ENCODE measurements at regions not wholly inside any gene's neighbourhood (a gene's known extent, or its start where the extent isn't known, plus 50 kb on each side); places are given as distances from the start of the nearest gene placed in this dataset.

GRCh38 chr6:77074037-77074713 is 389.1 kb downstream of the HTR1B start:
- no peak for TF ChIP-seq CTCF (IDR thresholded peaks at IDR 0.05; ENCODE audit: low read length, missing control alignments)
- no peak for DNase-seq (ENCODE audit: low read depth)
- no peak overlapping the region for H3K4me3 ChIP-seq (replicated peaks; ENCODE audit: low read depth, low read length)

GRCh38 chr6:77073410-77073760 is 389.9 kb downstream of the HTR1B start:
- DNase-seq (ENCODE audit: low read depth) = no peak
- no peak for TF ChIP-seq CTCF (IDR thresholded peaks at IDR 0.05; ENCODE audit: low read length, missing control alignments)
- no peak overlapping the region for H3K4me3 ChIP-seq (replicated peaks; ENCODE audit: low read depth, low read length)

- TF ChIP-seq CTCF (IDR thresholded peaks at IDR 0.05; ENCODE audit: low read length, missing control alignments) = no peak
- no peak for DNase-seq (ENCODE audit: low read depth)
- no peak overlapping the region for H3K4me3 ChIP-seq (replicated peaks; ENCODE audit: low read depth, low read length)
Measured at GRCh38 chr6:77072694-77073409, 390.4 kb downstream of the HTR1B start.

- no peak for TF ChIP-seq CTCF (IDR thresholded peaks at IDR 0.05; ENCODE audit: low read length, missing control alignments)
- no peak for DNase-seq (ENCODE audit: low read depth)
- no peak overlapping the region for H3K4me3 ChIP-seq (replicated peaks; ENCODE audit: low read depth, low read length)
Measured at GRCh38 chr6:77063494-77063893, 399.8 kb downstream of the HTR1B start.

GRCh38 chr6:77055711-77056110 is 407.6 kb downstream of the HTR1B start:
- no peak for TF ChIP-seq CTCF (IDR thresholded peaks at IDR 0.05; ENCODE audit: low read length, missing control alignments)
- no peak overlapping the region for H3K4me3 ChIP-seq (replicated peaks; ENCODE audit: low read depth, low read length)
- DNase-seq (ENCODE audit: low read depth) = no peak

- no peak overlapping the region for H3K4me3 ChIP-seq (replicated peaks; ENCODE audit: low read depth, low read length)
- no peak for TF ChIP-seq CTCF (IDR thresholded peaks at IDR 0.05; ENCODE audit: low read length, missing control alignments)
- DNase-seq (ENCODE audit: low read depth) = no peak
Measured at GRCh38 chr6:77040568-77041195, 422.6 kb downstream of the HTR1B start.

Measured in fibroblast of pulmonary artery (primary cell).